H9 (cell line): ENCODE measurements at regions not wholly inside any gene's neighbourhood (a gene's known extent, or its start where the extent isn't known, plus 50 kb on each side); places are given as distances from the start of the nearest gene placed in this dataset.

ENCODE experiments used
- DNase-seq: peaks from one replicate; pipeline ENCODE4 v3.0.0-alpha.2; 2017
- H2AFZ ChIP-seq: one replicate; pipeline ENCODE4 v1.6.1; 2013; ENCODE audit warnings: mild to moderate bottlenecking, low read length, control low read depth, moderate library complexity
- H2AK5ac ChIP-seq: 2 replicates; pipeline ENCODE4 v1.6.1; 2013; ENCODE audit warnings: low read length, control low read depth, mixed read lengths; ENCODE audit not compliant: insufficient read length
- H2BK120ac ChIP-seq: one replicate; pipeline ENCODE4 v1.6.1; 2013; ENCODE audit warnings: low read depth, mild to moderate bottlenecking, low read length, control low read depth, inconsistent platforms; ENCODE audit not compliant: poor library complexity, severe bottlenecking
- H2BK12ac ChIP-seq: 2 replicates; pipeline ENCODE4 v1.6.1; 2013; ENCODE audit warnings: low read length, control low read depth, mixed read lengths, low read depth; ENCODE audit not compliant: insufficient read length
- H2BK15ac ChIP-seq: 2 replicates; pipeline ENCODE4 v1.6.1; 2013; ENCODE audit warnings: low read depth, low read length, control low read depth
- H2BK20ac ChIP-seq: one replicate; pipeline ENCODE4 v1.6.1; 2013; ENCODE audit warnings: low read depth, mild to moderate bottlenecking, low read length, control low read depth, inconsistent platforms; ENCODE audit not compliant: poor library complexity, severe bottlenecking
- H2BK5ac ChIP-seq: 2 replicates; pipeline ENCODE4 v1.6.1; 2013; ENCODE audit warnings: low read length, control low read depth, mixed read lengths; ENCODE audit not compliant: insufficient read length
- H3K14ac ChIP-seq: 2 replicates; pipeline ENCODE4 v1.6.1; 2013; ENCODE audit warnings: low read length, control low read depth; ENCODE audit not compliant: insufficient read depth
- H3K18ac ChIP-seq: 2 replicates; pipeline ENCODE4 v1.6.1; 2013; ENCODE audit warnings: low read depth, mild to moderate bottlenecking, mixed read lengths, low read length, control low read depth; ENCODE audit not compliant: insufficient read length
- H3K23ac ChIP-seq: 2 replicates; pipeline ENCODE4 v1.6.1; 2013; ENCODE audit warnings: low read length, control low read depth, mixed read lengths, low read depth; ENCODE audit not compliant: insufficient read length
- H3K23me2 ChIP-seq: 2 replicates; pipeline ENCODE4 v1.6.1; 2013; ENCODE audit warnings: low read depth, mild to moderate bottlenecking, mixed read lengths, low read length, control low read depth; ENCODE audit not compliant: insufficient read length, poor library complexity, severe bottlenecking
- H3K27ac ChIP-seq: 2 replicates; pipeline ENCODE4 v1.5.1; 2013; ENCODE audit warnings: low read length, control low read depth, mixed read lengths, low read depth; ENCODE audit not compliant: insufficient read length
- H3K27me3 ChIP-seq: 2 replicates; pipeline ENCODE4 v1.6.1; 2013; ENCODE audit warnings: low read length, control low read depth, inconsistent platforms; ENCODE audit not compliant: insufficient read depth
- H3K4ac ChIP-seq: 2 replicates; pipeline ENCODE4 v1.6.1; 2013; ENCODE audit warnings: low read depth, mild to moderate bottlenecking, control low read depth, inconsistent platforms, low read length, moderate library complexity
- H3K4me1 ChIP-seq: 2 replicates; pipeline ENCODE4 v1.6.1; 2013; ENCODE audit warnings: low read length, control low read depth, inconsistent platforms; ENCODE audit not compliant: insufficient read depth
- H3K4me2 ChIP-seq: 2 replicates; pipeline ENCODE4 v1.6.1; 2013; ENCODE audit warnings: low read length, control low read depth, mixed read lengths; ENCODE audit not compliant: insufficient read length, insufficient read depth
- H3K56ac ChIP-seq: 2 replicates; pipeline ENCODE4 v1.6.1; 2013; ENCODE audit warnings: low read depth, mild to moderate bottlenecking, mixed read lengths, low read length, control low read depth; ENCODE audit not compliant: insufficient read length
- H3K79me1 ChIP-seq: 2 replicates; pipeline ENCODE4 v1.6.1; 2013; ENCODE audit warnings: low read depth, mild to moderate bottlenecking, moderate library complexity, low read length, control low read depth, inconsistent platforms; ENCODE audit not compliant: insufficient read depth, poor library complexity, severe bottlenecking
- H3K79me2 ChIP-seq: 2 replicates; pipeline ENCODE4 v1.6.1; 2013; ENCODE audit warnings: low read length, control low read depth, inconsistent platforms; ENCODE audit not compliant: insufficient read depth
- H3K9ac ChIP-seq: 2 replicates; pipeline ENCODE4 v1.6.1; 2013; ENCODE audit warnings: low read length, control low read depth, mixed read lengths; ENCODE audit not compliant: insufficient read length; ENCODE audit errors: extremely low read depth
- H3K9me3 ChIP-seq: one replicate; pipeline ENCODE4 v1.6.1; 2013; ENCODE audit warnings: low read depth, low read length, inconsistent platforms; ENCODE audit not compliant: control insufficient read depth
- H3T11ph ChIP-seq: one replicate; pipeline ENCODE4 v1.6.1; 2013; ENCODE audit warnings: mild to moderate bottlenecking, low read length, control low read depth, inconsistent platforms
- H4K20me1 ChIP-seq: one replicate; pipeline ENCODE4 v1.6.1; 2013; ENCODE audit not compliant: control insufficient read depth, insufficient read length, insufficient read depth
- H4K5ac ChIP-seq: 2 replicates; pipeline ENCODE4 v1.6.1; 2013; ENCODE audit warnings: low read depth, mild to moderate bottlenecking, mixed read lengths, low read length, control low read depth; ENCODE audit not compliant: insufficient read length
- H4K8ac ChIP-seq: replicated peaks from 2 replicates; pipeline ENCODE4 v1.6.1; 2013; ENCODE audit warnings: low read length, control low read depth, mixed read lengths, low read depth; ENCODE audit not compliant: insufficient read length
- H4K91ac ChIP-seq: 2 replicates; pipeline ENCODE4 v1.6.1; 2013; ENCODE audit warnings: low read depth, mild to moderate bottlenecking, moderate library complexity, mixed read lengths, low read length, control low read depth; ENCODE audit not compliant: insufficient read length
- H3K27ac Mint-ChIP-seq, 3 experiments: 2 replicates in 2 of 3; 3 replicates in 1 of 3; pipeline ENCODE4 v1.8.0; 2020 to 2021; ENCODE audit warnings: mixed read lengths in 3 of 3, mild to moderate bottlenecking in 1 of 3, moderate library complexity in 1 of 3
- H3K27me3 Mint-ChIP-seq: 2 replicates; pipeline ENCODE4 v1.8.0; 2021; ENCODE audit warnings: low read depth, mild to moderate bottlenecking, moderate library complexity, mixed read lengths
- H3K36me3 Mint-ChIP-seq, 3 experiments: 2 replicates in 2 of 3; 3 replicates in 1 of 3; pipeline ENCODE4 v1.8.0; 2020 to 2021; ENCODE audit warnings: low read depth in 3 of 3, mixed read lengths in 3 of 3; ENCODE audit not compliant: insufficient read depth in 1 of 3
- H3K4me1 Mint-ChIP-seq, 2 experiments: 2 replicates each; pipeline ENCODE4 v1.8.0; 2020; ENCODE audit warnings: mixed read lengths in 2 of 2
- H3K4me3 Mint-ChIP-seq, 2 experiments: 2 replicates in 1 of 2; 3 replicates in 1 of 2; pipeline ENCODE4 v1.8.0; 2020 to 2021; ENCODE audit warnings: mild to moderate bottlenecking in 2 of 2, mixed read lengths in 2 of 2, moderate library complexity in 1 of 2
- H3K9me3 Mint-ChIP-seq, 2 experiments: 2 replicates in 1 of 2; 3 replicates in 1 of 2; pipeline ENCODE4 v1.8.0; 2020; ENCODE audit warnings: mild to moderate bottlenecking in 2 of 2, mixed read lengths in 2 of 2, moderate library complexity in 1 of 2
- CTCF ChIP-seq: fragments of 200-600 bp; sonication (generic); conservative IDR thresholded peaks from 3 replicates; pipeline ENCODE4 v1.8.0; 2021; ENCODE audit warnings: antibody characterized with exemption, mild to moderate bottlenecking
- WGBS: extraction: QIAGEN DNeasy Blood & Tissue Kit; methylation state at CpG from one replicate; pipeline ENCODE4 v1.1.7; 2013; ENCODE audit warnings: missing lambda C conversion rate, low lambda C conversion rate, mixed read lengths; ENCODE audit not compliant: insufficient read length; ENCODE audit errors: extremely low coverage; 5-methylcytosine and 5-hydroxymethylcytosine counted together

GRCh38 chr16:65315081-65315780 is 193.4 kb upstream of the CDH11 start:
- H3K4me1 Mint-ChIP-seq = peaks cover 18 to 26% of the 10 kb centered on the region in 2 experiments
- no peak overlapping the region; the same call in 1 of the 2 replicates for H3K14ac ChIP-seq

More at GRCh38 chr16:65315081-65315780, 193.4 kb upstream of the CDH11 start:
- Mint-ChIP-seq H3K9me3 (no peaks in the 10 kb centered on the region), H3K27ac (no peak overlapping the region), H3K36me3 (no peaks in the 10 kb centered on the region), H3K4me3 (no peak overlapping the region), H3K27me3 (peaks cover 24% of the 10 kb centered on the region)
- WGBS = no CpG with 5 or more reads among the region's 7 CpGs
- DNase-seq = no peak
- peaks cover 6% of the 10 kb centered on the region; the same call in 1 of the 2 replicates for H3K4me1 ChIP-seq
- H2BK20ac ChIP-seq = no peak overlapping the region
- no peak overlapping the region for H2AK5ac ChIP-seq
- H3K4ac ChIP-seq = no peak overlapping the region
- no peak overlapping the region for H4K91ac ChIP-seq
- H3K79me2 ChIP-seq = no peaks in the 10 kb centered on the region
- H2BK12ac ChIP-seq = no peak overlapping the region
- no peak overlapping the region for H3K23ac ChIP-seq
- peaks cover 3% of the 10 kb centered on the region for H3K23me2 ChIP-seq
- H3K56ac ChIP-seq = no peak overlapping the region
- no peak overlapping the region for H4K5ac ChIP-seq
- H2AFZ ChIP-seq = no peak overlapping the region
- H3T11ph ChIP-seq = no peak overlapping the region
- H4K20me1 ChIP-seq = no peaks in the 10 kb centered on the region
- no peak overlapping the region for H3K18ac ChIP-seq
- H3K27ac ChIP-seq = no peak overlapping the region
- TF ChIP-seq CTCF = no peak
- H4K8ac ChIP-seq = no peak overlapping the region
- H2BK120ac ChIP-seq = no peak overlapping the region
- H2BK15ac ChIP-seq = no peak overlapping the region
- H3K27me3 ChIP-seq = no peaks in the 10 kb centered on the region
- H3K4me2 ChIP-seq = no peak overlapping the region
- H2BK5ac ChIP-seq = no peak overlapping the region
- H3K9ac ChIP-seq = no peak overlapping the region
- no peaks in the 10 kb centered on the region for H3K79me1 ChIP-seq
- H3K9me3 ChIP-seq = no peaks in the 10 kb centered on the region
